ENCODE measurements at regions not wholly inside any gene's neighbourhood (a gene's known extent, or its start where the extent isn't known, plus 50 kb on each side); places are given as distances from the start of the nearest gene placed in this dataset.

- TF ChIP-seq CTCF (IDR thresholded peaks at IDR 0.05; ENCODE audit: low read depth, low read length): no peak
- TF ChIP-seq POLR2A (IDR thresholded peaks at IDR 0.05; ENCODE audit: extremely low read depth, insufficient read length): no peak
- TF ChIP-seq MAX (IDR thresholded peaks at IDR 0.05; ENCODE audit: low read depth, low read length): no peak
These were observed 461.1 kb upstream of the NXPH2 start for GRCh38 chr2:139241286-139241685.

Data from NB4 (cell line).